ENCODE measurements at regions not wholly inside any gene's neighbourhood (a gene's known extent, or its start where the extent isn't known, plus 50 kb on each side); places are given as distances from the start of the nearest gene placed in this dataset.

- Histone ChIP-seq H3K27me3 (no peaks in the 10 kb centered on the region), H3K9me3 (no peaks in the 10 kb centered on the region), H3K4me3 (no peak overlapping the region), H3K4me1 (no peaks in the 10 kb centered on the region), H3K27ac (no peak overlapping the region), H3K36me3 (no peaks in the 10 kb centered on the region)
- no peak for ATAC-seq
- TF ChIP-seq CTCF (IDR thresholded peaks at IDR 0.05) = no peak
- intact Hi-C loops (cut with DNase I) = no loop called here
- no peak for DNase-seq
These were observed 81.2 kb downstream of the TEX35 start for GRCh38 chr1:178594133-178594532.

- TF ChIP-seq CTCF (IDR thresholded peaks at IDR 0.05) = no peak
- intact Hi-C loops (cut with DNase I) = no loop called here
- Histone ChIP-seq H3K27me3 (no peaks in the 10 kb centered on the region), H3K4me3 (no peak overlapping the region), H3K27ac (no peak overlapping the region), H3K9me3 (no peaks in the 10 kb centered on the region), H3K36me3 (no peaks in the 10 kb centered on the region), H3K4me1 (no peaks in the 10 kb centered on the region)
- ATAC-seq = no peak
- DNase-seq = no peak
These were observed 82.6 kb downstream of the TEX35 start for GRCh38 chr1:178595491-178595890.

- Histone ChIP-seq H3K9me3 (no peaks in the 10 kb centered on the region), H3K4me3 (no peak overlapping the region), H3K36me3 (no peaks in the 10 kb centered on the region), H3K27ac (no peak overlapping the region), H3K27me3 (no peaks in the 10 kb centered on the region), H3K4me1 (no peaks in the 10 kb centered on the region)
- DNase-seq = no peak
- no peak for ATAC-seq
- TF ChIP-seq CTCF (IDR thresholded peaks at IDR 0.05) = no peak
- intact Hi-C loops (cut with DNase I) = no loop called here
These were observed 86.2 kb downstream of the TEX35 start for GRCh38 chr1:178599087-178599486.

- no peaks in the 10 kb centered on the region for H3K27me3 ChIP-seq
- DNase-seq = no peak
- H3K4me3 ChIP-seq = no peak overlapping the region
- no peak for TF ChIP-seq CTCF (IDR thresholded peaks at IDR 0.05)
- no peaks in the 10 kb centered on the region for H3K4me1 ChIP-seq
- H3K36me3 ChIP-seq = no peaks in the 10 kb centered on the region
- no peaks in the 10 kb centered on the region for H3K9me3 ChIP-seq
- intact Hi-C loops (cut with DNase I) = no loop called here
- no peak overlapping the region for H3K27ac ChIP-seq
- ATAC-seq = no peak
These were observed 86.8 kb downstream of the TEX35 start for GRCh38 chr1:178599745-178600144.

GRCh38 chr1:178603926-178604325, 91.0 kb downstream of the TEX35 start:
- intact Hi-C loops (cut with DNase I) = no loop called here
- Histone ChIP-seq H3K36me3 (no peaks in the 10 kb centered on the region), H3K27me3 (no peaks in the 10 kb centered on the region), H3K4me3 (no peak overlapping the region), H3K27ac (no peak overlapping the region), H3K4me1 (peaks cover 8% of the 10 kb centered on the region), H3K9me3 (no peaks in the 10 kb centered on the region)
- TF ChIP-seq CTCF (IDR thresholded peaks at IDR 0.05) = no peak
- ATAC-seq = no peak
- no peak for DNase-seq

- Histone ChIP-seq H3K9me3 (no peaks in the 10 kb centered on the region), H3K4me1 (peaks cover 9% of the 10 kb centered on the region), H3K36me3 (no peaks in the 10 kb centered on the region), H3K4me3 (no peak overlapping the region), H3K27me3 (no peaks in the 10 kb centered on the region), H3K27ac (no peak overlapping the region)
- intact Hi-C loops (cut with DNase I) = no loop called here
- no peak for TF ChIP-seq CTCF (IDR thresholded peaks at IDR 0.05)
- DNase-seq (no peak), ATAC-seq (no peak)
These were observed 93.9 kb downstream of the TEX35 start for GRCh38 chr1:178606839-178607238.

All from upper lobe of right lung (tissue), 1 donor.